HEK293T (cell line): ENCODE measurements at regions not wholly inside any gene's neighbourhood (a gene's known extent, or its start where the extent isn't known, plus 50 kb on each side); places are given as distances from the start of the nearest gene placed in this dataset.
"Not testable (repeated sequence)": the region's sequence is repeated elsewhere in the genome, so short reads cannot be mapped to it uniquely, and the experiment has no call there.

Experiments
- CTCF ChIA-PET: fragments of 350-600 bp; formaldehyde crosslinking; extraction: SDS; loops from one replicate; lab custom pipeline; 2021; ENCODE audit warnings: antibody characterized with exemption, inconsistent platforms; lab: Yijun Ruan, JAX
- POLR2A ChIA-PET: fragments of 350-600 bp; formaldehyde crosslinking; extraction: SDS; loops from one replicate; lab custom pipeline; 2020; ENCODE audit warnings: antibody characterized with exemption, inconsistent platforms; lab: Yijun Ruan, JAX
- DNase-seq: peaks from one replicate; pipeline ENCODE4 v3.0.0; 2012; ENCODE audit warnings: mixed read lengths; ENCODE audit errors: extremely low spot score
- ARNT ChIP-seq: fragments of 450-650 bp; IDR thresholded peaks from 2 replicates; pipeline ENCODE4 v1.6.1; 2017; ENCODE audit warnings: mild to moderate bottlenecking
- BHLHE40 ChIP-seq: fragments of 450-650 bp; IDR thresholded peaks from 2 replicates; pipeline ENCODE4 v1.6.1; 2016; ENCODE audit warnings: mild to moderate bottlenecking, moderate library complexity, borderline replicate concordance
- CTBP1 ChIP-seq: fragments of 450-650 bp; IDR thresholded peaks from 2 replicates; pipeline ENCODE4 v1.6.1; 2016; ENCODE audit warnings: borderline replicate concordance
- ELF4 ChIP-seq: fragments of 450-650 bp; IDR thresholded peaks from 2 replicates; pipeline ENCODE4 v1.6.1; 2017; ENCODE audit warnings: antibody characterized with exemption
- FOXA1 ChIP-seq: fragments of 450-650 bp; IDR thresholded peaks from 2 replicates; pipeline ENCODE4 v1.6.1; 2016; ENCODE audit warnings: mild to moderate bottlenecking
- FOXK2 ChIP-seq: fragments of 450-650 bp; IDR thresholded peaks from 2 replicates; pipeline ENCODE4 v1.6.1; 2016; ENCODE audit warnings: mild to moderate bottlenecking
- FOXM1 ChIP-seq: fragments of 450-650 bp; IDR thresholded peaks from 2 replicates; pipeline ENCODE4 v1.6.1; 2017; ENCODE audit warnings: mild to moderate bottlenecking, borderline replicate concordance
- HDGF ChIP-seq: fragments of 450-650 bp; IDR thresholded peaks from 2 replicates; pipeline ENCODE4 v1.6.1; 2017; ENCODE audit warnings: antibody characterized with exemption, borderline replicate concordance
- LEF1 ChIP-seq: fragments of 450-650 bp; IDR thresholded peaks from 2 replicates; pipeline ENCODE4 v1.6.1; 2017; ENCODE audit warnings: mild to moderate bottlenecking, borderline replicate concordance
- NFRKB ChIP-seq: fragments of 450-650 bp; IDR thresholded peaks from 2 replicates; pipeline ENCODE4 v1.6.1; 2016; ENCODE audit warnings: mild to moderate bottlenecking, moderate library complexity
- PKNOX1 ChIP-seq: fragments of 450-650 bp; IDR thresholded peaks from 2 replicates; pipeline ENCODE4 v1.6.1; 2016
- SP1 ChIP-seq: fragments of 450-650 bp; IDR thresholded peaks from 2 replicates; pipeline ENCODE4 v1.6.1; 2017
- SUZ12 ChIP-seq: fragments of 450-650 bp; IDR thresholded peaks from 2 replicates; pipeline ENCODE4 v1.6.1; 2016; ENCODE audit warnings: mild to moderate bottlenecking
- TARDBP ChIP-seq: fragments of 450-650 bp; IDR thresholded peaks from 2 replicates; pipeline ENCODE4 v1.6.1; 2016
- ZNF384 ChIP-seq: fragments of 450-650 bp; IDR thresholded peaks from 2 replicates; pipeline ENCODE4 v1.6.1; 2016

- no peak for TF ChIP-seq ELF4
- TF ChIP-seq PKNOX1 = no peak
- TF ChIP-seq SUZ12 = no peak
- TF ChIP-seq HDGF = no peak
- no peak for TF ChIP-seq CTBP1
- no peak for TF ChIP-seq ARNT
- no peak for TF ChIP-seq TARDBP
- no peak for TF ChIP-seq ZNF384
- no peak for TF ChIP-seq FOXM1
- TF ChIP-seq FOXK2 = no peak
- TF ChIP-seq NFRKB = no peak
- no peak for TF ChIP-seq LEF1
- DNase-seq = no peak
- POLR2A ChIA-PET = no interaction called here
- CTCF ChIA-PET = no interaction called here
Measured at GRCh38 chr4:85039526-85039925, 73.0 kb upstream of the WDFY3 start.

DNA sequence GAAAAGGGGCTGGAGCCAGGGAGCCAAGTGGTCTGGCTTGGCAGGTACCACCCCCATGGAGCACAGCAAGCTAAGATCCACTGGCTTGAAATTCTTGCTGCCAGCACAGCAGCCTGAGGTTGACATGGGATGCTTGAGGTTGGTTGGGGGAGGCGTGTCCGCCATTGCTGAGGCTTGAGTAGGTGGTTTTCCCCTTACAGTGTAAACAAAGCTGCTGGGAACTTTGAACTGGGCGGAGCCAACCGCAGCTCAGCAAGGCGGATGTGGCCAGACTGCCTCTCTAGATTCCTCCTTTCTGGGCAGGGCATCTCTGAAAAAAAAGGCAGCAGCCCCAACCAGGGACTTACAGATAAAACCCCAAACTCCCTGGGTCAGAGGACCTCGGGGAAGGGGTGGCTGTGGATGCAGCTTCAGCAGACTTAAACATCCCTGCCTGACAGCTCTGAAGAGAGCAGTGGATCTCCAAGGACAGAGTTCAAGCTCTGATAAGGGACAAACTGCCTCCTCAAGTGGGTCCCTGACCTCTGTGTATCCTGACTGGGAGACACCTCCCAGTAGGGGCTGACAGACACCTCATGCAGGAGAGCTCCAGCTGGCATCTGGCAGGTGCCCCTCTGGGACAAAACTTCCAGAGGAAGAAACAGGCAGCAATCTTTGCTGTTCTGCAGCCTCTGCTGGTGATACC lies 77.5 kb upstream of the WDFY3 start:
- POLR2A ChIA-PET, DNase-seq, CTCF ChIA-PET: not testable (repeated sequence)

- ChIA-PET CTCF (no interaction called here), POLR2A (no interaction called here)
- DNase-seq = peak; percentile 26
- TF ChIP-seq CTBP1 (peak; percentile 40; the same call in 1 of the 2 replicates), PKNOX1 (peak; percentile 88), TARDBP (no peak), SP1 (no peak), ELF4 (no peak), FOXA1 (no peak)
Measured at GRCh38 chr4:85050736-85051135, 84.2 kb upstream of the WDFY3 start.

- no peak for DNase-seq
- ChIA-PET POLR2A (no interaction called here), CTCF (no interaction called here)
- no peak for TF ChIP-seq CTBP1
- no peak for TF ChIP-seq ELF4
- TF ChIP-seq FOXK2 = no peak
- TF ChIP-seq TARDBP = no peak
- TF ChIP-seq ZNF384 = no peak
- TF ChIP-seq FOXM1 = no peak
- no peak for TF ChIP-seq ARNT
Measured at GRCh38 chr4:85051526-85051925, 85.0 kb upstream of the WDFY3 start.

GRCh38 chr4:85054925-85055324 lies 88.4 kb upstream of the WDFY3 start:
- DNase-seq, CTCF ChIA-PET, POLR2A ChIA-PET: not testable (repeated sequence)

GRCh38 chr4:85058551-85058950 lies 92.1 kb upstream of the WDFY3 start:
- CTCF ChIA-PET = no interaction called here
- TF ChIP-seq FOXA1 (no peak), ELF4 (no peak), TARDBP (no peak), HDGF (no peak), NFRKB (no peak), CTBP1 (no peak), FOXK2 (no peak), SUZ12 (no peak)
- POLR2A ChIA-PET = no interaction called here
- no peak for DNase-seq

- no peak for DNase-seq
- CTCF ChIA-PET = no interaction called here
- TF ChIP-seq SUZ12 = no peak
- POLR2A ChIA-PET = no interaction called here
Measured at GRCh38 chr4:85061974-85062373, 95.5 kb upstream of the WDFY3 start.

- no peak for DNase-seq
- POLR2A ChIA-PET = no interaction called here
- TF ChIP-seq SUZ12 = no peak
- no peak for TF ChIP-seq FOXM1
- TF ChIP-seq NFRKB = no peak
- TF ChIP-seq ELF4 = no peak
- TF ChIP-seq TARDBP = no peak
- CTCF ChIA-PET = no interaction called here
Measured at GRCh38 chr4:85062466-85062865, 96.0 kb upstream of the WDFY3 start.

GRCh38 chr4:85067342-85067741 lies 100.9 kb upstream of the WDFY3 start:
- ChIA-PET POLR2A (no interaction called here), CTCF (no interaction called here)
- TF ChIP-seq FOXA1 (no peak), CTBP1 (no peak), LEF1 (no peak), NFRKB (no peak), SP1 (no peak), ZNF384 (no peak), SUZ12 (no peak), PKNOX1 (no peak), BHLHE40 (no peak)
- DNase-seq = no peak
